Upper lobe of left lung (tissue), 6 donors: ENCODE measurements at regions not wholly inside any gene's neighbourhood (a gene's known extent, or its start where the extent isn't known, plus 50 kb on each side); places are given as distances from the start of the nearest gene placed in this dataset.

Experiments used
- ATAC-seq, 2 donors: fragments of 200-7000 bp; cut with Tn5 transposase; one replicate each; pipeline ENCODE4 v1.9.1; 2022; ENCODE audit warnings: mild to moderate bottlenecking in 2 of 2, moderate library complexity in 2 of 2; ENCODE audit not compliant: low FRiP score in 2 of 2
- DNase-seq, 2 donors: peaks; one replicate each; pipeline ENCODE4 v3.0.0-alpha.2; 2019 to 2020
- H3K27ac ChIP-seq, 4 donors: fragments of 200-600 bp; sonication (generic); one replicate each; pipeline ENCODE4 v1.5.1; 2016 to 2019
- H3K27me3 ChIP-seq, 4 donors: fragments of 200-600 bp; sonication (generic); one replicate each; pipeline ENCODE4 v1.5.1; 2017 to 2019
- H3K36me3 ChIP-seq, 4 donors: fragments of 200-600 bp; sonication (generic); one replicate each; pipeline ENCODE4 v1.5.1; 2016 to 2019
- H3K4me1 ChIP-seq, 4 donors: fragments of 200-600 bp; sonication (generic); one replicate each; pipeline ENCODE4 v1.5.1; 2018 to 2019
- H3K4me3 ChIP-seq, 4 donors: fragments of 200-600 bp; sonication (generic); one replicate each; pipeline ENCODE4 v1.5.1; 2017 to 2019; ENCODE audit warnings: mild to moderate bottlenecking in 2 of 4, moderate library complexity in 1 of 4
- H3K9me3 ChIP-seq, 4 donors: fragments of 200-600 bp; sonication (generic); one replicate each; pipeline ENCODE4 v1.5.1; 2018 to 2019
- EP300 ChIP-seq, 4 donors: sonication (generic); formaldehyde crosslinking; IDR thresholded peaks; one replicate each; pipeline ENCODE4 v1.5.1; 2017; ENCODE audit warnings: antibody characterized with exemption in 4 of 4, control low read depth in 2 of 4
- POLR2A ChIP-seq, 4 donors: fragments of 450-650 bp; IDR thresholded peaks; one replicate each; pipeline ENCODE4 v1.5.1; 2016 to 2017; ENCODE audit warnings: antibody characterized with exemption in 4 of 4, mild to moderate bottlenecking in 2 of 4
- POLR2AphosphoS5 ChIP-seq, 2 donors: sonication (generic); formaldehyde crosslinking; IDR thresholded peaks; one replicate each; pipeline ENCODE4 v1.5.1; 2017; ENCODE audit warnings: antibody characterized with exemption in 2 of 2
- WGBS, 2 donors: methylation state at CpG; one replicate each; pipeline ENCODE4 v1.1.5; 2017 to 2018; 5-methylcytosine and 5-hydroxymethylcytosine counted together
- TF ChIP-seq, protein P1 (sequence below), 6 experiments: fragments of 450-650 bp in 4 of 6; fragments of 200-600 bp in 2 of 6; sonication (generic) in 2 of 6; IDR thresholded peaks; one replicate each; pipeline ENCODE4 v1.5.1; 2016 to 2019; ENCODE audit warnings: antibody characterized with exemption in 6 of 6
- donor health status: DM: no; HTN: no; CAD: no; lungs with moderate emphysema.
- donor health status: DM: no; HTN: yes; CAD: no; lungs with severe emphysema.

DNA sequence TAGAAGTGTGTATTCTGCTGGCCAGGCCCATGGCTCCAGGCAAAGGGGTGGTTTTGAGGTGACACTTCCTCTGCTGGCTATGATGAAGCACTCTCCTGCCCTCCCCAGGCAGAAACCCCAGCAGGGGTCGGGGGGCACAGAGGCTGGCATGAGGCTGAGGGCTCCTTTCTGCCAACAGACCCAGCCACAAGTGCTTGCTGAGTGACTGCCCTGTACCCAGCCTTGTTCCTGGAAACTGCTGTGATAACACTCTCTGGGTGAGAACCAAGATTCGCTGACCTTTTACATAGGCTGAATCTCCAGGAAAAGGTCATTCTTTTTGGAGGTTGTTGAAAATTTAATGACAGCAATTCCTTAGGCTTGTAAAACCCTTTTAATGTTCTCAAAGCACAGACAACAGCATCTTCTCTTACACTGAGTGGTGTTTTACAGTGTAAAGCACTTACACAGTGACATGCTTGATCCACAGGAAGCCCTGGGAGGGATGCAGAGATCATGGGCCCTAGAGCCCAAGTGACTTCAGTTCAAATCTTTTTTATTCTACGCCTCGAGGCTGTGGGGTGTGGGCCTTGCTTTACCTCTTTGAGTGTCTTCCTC is 155.5 kb upstream of the FGGY start:
- WGBS, 2 donors: 73 to 95% methylated on average over 2 to 4 of the region's 4 CpGs
- TF ChIP-seq EP300 (IDR thresholded peaks at IDR 0.05) (no peak), POLR2AphosphoS5 (IDR thresholded peaks at IDR 0.05) (no peak), POLR2A (IDR thresholded peaks at IDR 0.05) (no peak)
- TF ChIP-seq, protein P1, sequence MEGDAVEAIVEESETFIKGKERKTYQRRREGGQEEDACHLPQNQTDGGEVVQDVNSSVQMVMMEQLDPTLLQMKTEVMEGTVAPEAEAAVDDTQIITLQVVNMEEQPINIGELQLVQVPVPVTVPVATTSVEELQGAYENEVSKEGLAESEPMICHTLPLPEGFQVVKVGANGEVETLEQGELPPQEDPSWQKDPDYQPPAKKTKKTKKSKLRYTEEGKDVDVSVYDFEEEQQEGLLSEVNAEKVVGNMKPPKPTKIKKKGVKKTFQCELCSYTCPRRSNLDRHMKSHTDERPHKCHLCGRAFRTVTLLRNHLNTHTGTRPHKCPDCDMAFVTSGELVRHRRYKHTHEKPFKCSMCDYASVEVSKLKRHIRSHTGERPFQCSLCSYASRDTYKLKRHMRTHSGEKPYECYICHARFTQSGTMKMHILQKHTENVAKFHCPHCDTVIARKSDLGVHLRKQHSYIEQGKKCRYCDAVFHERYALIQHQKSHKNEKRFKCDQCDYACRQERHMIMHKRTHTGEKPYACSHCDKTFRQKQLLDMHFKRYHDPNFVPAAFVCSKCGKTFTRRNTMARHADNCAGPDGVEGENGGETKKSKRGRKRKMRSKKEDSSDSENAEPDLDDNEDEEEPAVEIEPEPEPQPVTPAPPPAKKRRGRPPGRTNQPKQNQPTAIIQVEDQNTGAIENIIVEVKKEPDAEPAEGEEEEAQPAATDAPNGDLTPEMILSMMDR (IDR thresholded peaks at IDR 0.05): no peak
- peaks cover 12 to 26% (median 24%) of the 10 kb centered on the region in 4 donors for H3K4me1 ChIP-seq

DNA sequence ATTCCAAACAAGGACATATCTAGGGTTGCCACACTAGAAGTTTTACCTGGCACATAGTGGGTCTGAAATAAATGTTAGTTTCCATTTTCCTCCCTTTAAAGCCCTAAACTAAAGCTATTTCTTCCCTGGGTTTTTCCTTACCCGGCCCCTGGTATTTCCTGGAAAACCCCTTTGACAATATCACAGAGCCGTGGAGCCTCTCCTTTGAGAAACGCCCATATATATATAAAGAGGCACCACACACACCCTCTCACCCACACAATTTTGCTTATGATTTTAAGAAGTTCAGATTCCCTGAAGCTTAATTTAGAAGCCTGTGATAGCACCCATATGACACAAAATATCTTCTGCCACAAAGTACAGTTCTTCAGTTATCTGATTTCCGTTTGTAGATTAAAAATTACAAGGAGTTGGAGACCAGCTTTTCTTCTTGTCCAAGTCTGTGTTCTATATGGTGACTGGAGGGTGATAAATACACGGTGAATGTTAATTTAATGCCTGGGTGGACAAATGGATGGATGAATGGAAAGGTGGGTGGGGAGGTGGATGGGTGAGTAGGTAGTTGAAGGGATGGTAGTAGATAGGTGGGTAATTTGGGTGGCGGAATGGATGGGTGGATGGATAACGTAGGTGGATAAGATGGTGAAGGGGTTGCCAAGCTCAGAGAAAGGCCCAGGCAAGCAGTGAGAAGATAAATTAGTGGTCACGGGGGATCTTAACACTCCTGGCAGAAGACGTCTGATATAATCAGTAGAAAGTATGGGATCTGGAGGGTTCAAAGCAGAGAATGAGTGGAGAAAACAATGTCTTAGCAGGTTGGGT is 154.4 kb upstream of the FGGY start:
- Histone ChIP-seq H3K9me3 (no peaks in the 10 kb centered on the region), H3K36me3 (no peaks in the 10 kb centered on the region), H3K27ac (peak overlapping the region in 2 of 4 donors; percentile 59), H3K27me3 (no peaks in the 10 kb centered on the region), H3K4me3 (no peak overlapping the region), H3K4me1 (peaks cover 12 to 38% (median 28%) of the 10 kb centered on the region in 4 donors)
- 68 to 69% methylated on average over 9 of the region's 9 CpGs for WGBS, 2 donors
- DNase-seq: no peak
- no peak for ATAC-seq
- TF ChIP-seq POLR2AphosphoS5 (IDR thresholded peaks at IDR 0.05) (no peak), EP300 (IDR thresholded peaks at IDR 0.05) (no peak), POLR2A (IDR thresholded peaks at IDR 0.05) (no peak)
- TF ChIP-seq, protein P1 (IDR thresholded peaks at IDR 0.05): no peak

More for the DNA sequence above, 155.5 kb upstream of the FGGY start:
- H3K27me3 ChIP-seq: no peaks in the 10 kb centered on the region
- no peaks in the 10 kb centered on the region for H3K36me3 ChIP-seq
- H3K9me3 ChIP-seq: no peaks in the 10 kb centered on the region
- H3K27ac ChIP-seq: peak overlapping the region in 1 of 4 donors; percentile 21
- DNase-seq (no peak), ATAC-seq (no peak)
- no peak overlapping the region for H3K4me3 ChIP-seq

DNA sequence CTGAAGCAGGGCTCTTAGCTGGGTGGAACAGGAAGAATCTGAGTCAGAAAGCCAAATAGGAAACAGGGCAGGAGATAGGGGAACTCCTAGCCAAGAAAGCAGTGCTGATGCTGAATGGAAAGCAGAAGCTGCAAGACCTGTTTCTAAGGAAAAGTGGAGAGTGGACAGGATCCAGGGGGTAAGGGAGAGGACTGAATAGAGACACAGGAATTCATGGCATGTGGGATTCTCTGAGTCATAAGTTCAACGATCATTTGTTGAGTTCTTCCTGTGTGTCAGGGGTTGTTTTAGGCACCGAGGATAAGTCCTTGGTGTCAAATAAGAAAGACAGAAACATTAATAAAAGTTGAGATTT is 153.8 kb upstream of the FGGY start:
- Histone ChIP-seq H3K36me3 (no peaks in the 10 kb centered on the region), H3K4me1 (peaks cover 12 to 37% (median 27%) of the 10 kb centered on the region in 4 donors), H3K27ac (peak overlapping the region in 2 of 4 donors; percentile 59), H3K27me3 (no peaks in the 10 kb centered on the region), H3K9me3 (no peaks in the 10 kb centered on the region), H3K4me3 (no peak overlapping the region)
- 19 to 28% methylated on average over 2 of the region's 2 CpGs for WGBS, 2 donors
- DNase-seq (no peak), ATAC-seq (peak in 1 of 2 donors; percentile 69)
- TF ChIP-seq EP300 (IDR thresholded peaks at IDR 0.05): peak in 1 of 4 donors; percentile 52
- TF ChIP-seq POLR2A (IDR thresholded peaks at IDR 0.05): no peak

DNA sequence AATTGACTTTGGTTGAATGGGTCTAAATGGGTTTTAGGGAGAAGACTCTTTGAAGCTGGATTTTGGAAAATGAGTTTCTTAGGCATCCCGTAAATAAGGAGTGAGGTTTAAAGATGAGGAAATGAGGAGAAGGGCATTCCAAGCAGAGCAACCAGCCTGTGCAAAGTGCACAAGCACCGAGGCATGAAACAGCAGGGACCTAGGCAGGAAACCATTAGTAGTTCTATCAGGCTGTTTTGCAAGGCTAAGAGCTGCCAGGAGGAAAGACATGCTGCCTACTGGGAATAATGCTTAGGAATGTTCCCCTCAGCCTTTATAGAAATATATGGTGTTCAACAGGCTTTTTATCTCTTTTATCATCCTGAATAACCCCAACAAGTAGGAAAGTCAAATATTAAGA is 153.1 kb upstream of the FGGY start:
- no peak overlapping the region for H3K4me3 ChIP-seq
- H3K36me3 ChIP-seq: no peaks in the 10 kb centered on the region
- no peak for DNase-seq
- H3K27ac ChIP-seq: peak overlapping the region in 2 of 4 donors; percentile 4 to 59
- 60 to 69% methylated on average over 2 of the region's 2 CpGs for WGBS, 2 donors
- no peak for ATAC-seq
- H3K4me1 ChIP-seq: peaks cover 12 to 35% (median 26%) of the 10 kb centered on the region in 4 donors
- H3K27me3 ChIP-seq: no peaks in the 10 kb centered on the region
- TF ChIP-seq POLR2AphosphoS5 (IDR thresholded peaks at IDR 0.05) (no peak), EP300 (IDR thresholded peaks at IDR 0.05) (no peak), POLR2A (IDR thresholded peaks at IDR 0.05) (no peak)
- TF ChIP-seq, protein P1 (IDR thresholded peaks at IDR 0.05): no peak
- H3K9me3 ChIP-seq: no peaks in the 10 kb centered on the region

DNA sequence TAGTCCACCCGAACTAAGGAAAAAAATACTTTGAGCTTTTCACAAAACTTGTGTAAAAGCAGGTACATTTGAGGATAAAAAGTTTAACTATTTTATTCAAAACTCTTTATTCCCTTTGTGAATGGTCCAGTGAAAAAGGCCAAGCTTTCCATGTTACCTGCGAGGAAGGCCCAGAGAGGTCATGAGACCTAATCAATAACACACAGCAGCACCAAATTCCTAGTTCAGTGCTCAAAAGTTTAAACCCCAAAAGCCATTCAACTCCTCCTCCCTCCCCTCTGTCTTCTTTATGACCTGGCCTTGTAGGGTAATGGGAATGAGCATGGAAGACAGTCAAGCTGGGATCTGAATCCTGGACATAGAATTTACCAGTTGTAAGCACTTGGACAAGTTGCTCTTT is 151.9 kb upstream of the FGGY start:
- H3K4me3 ChIP-seq: no peak overlapping the region
- H3K4me1 ChIP-seq: peaks cover 13 to 35% (median 28%) of the 10 kb centered on the region in 4 donors
- no peak overlapping the region for H3K27ac ChIP-seq
- WGBS, 2 donors: 95 to 97% methylated on average over 2 of the region's 2 CpGs
- no peak for ATAC-seq
- TF ChIP-seq EP300 (IDR thresholded peaks at IDR 0.05): no peak
- TF ChIP-seq POLR2AphosphoS5 (IDR thresholded peaks at IDR 0.05): no peak
- TF ChIP-seq, protein P1 (IDR thresholded peaks at IDR 0.05): no peak
- TF ChIP-seq POLR2A (IDR thresholded peaks at IDR 0.05): no peak
- H3K36me3 ChIP-seq: no peaks in the 10 kb centered on the region
- no peaks in the 10 kb centered on the region for H3K9me3 ChIP-seq
- no peak for DNase-seq
- H3K27me3 ChIP-seq: no peaks in the 10 kb centered on the region
